Nephron progenitor cell (in vitro differentiated cells): ENCODE measurements at regions not wholly inside any gene's neighbourhood (a gene's known extent, or its start where the extent isn't known, plus 50 kb on each side); places are given as distances from the start of the nearest gene placed in this dataset.
"Not testable (repeated sequence)": the region's sequence is repeated elsewhere in the genome, so short reads cannot be mapped to it uniquely, and the experiment has no call there.

Experiments
- DNase-seq: peaks from one replicate; pipeline ENCODE4 v3.0.0; 2021
- H3K27ac Mint-ChIP-seq: 2 replicates; pipeline ENCODE4 v1.8.0; 2021; ENCODE audit warnings: mild to moderate bottlenecking, moderate library complexity, mixed read lengths
- H3K27me3 Mint-ChIP-seq: 2 replicates; pipeline ENCODE4 v1.8.0; 2021; ENCODE audit warnings: mild to moderate bottlenecking, low read depth, mixed read lengths; ENCODE audit not compliant: poor library complexity
- H3K36me3 Mint-ChIP-seq: 2 replicates; pipeline ENCODE4 v1.8.0; 2021; ENCODE audit warnings: low read depth, mixed read lengths
- H3K4me1 Mint-ChIP-seq: 2 replicates; pipeline ENCODE4 v1.8.0; 2021; ENCODE audit warnings: mixed read lengths
- H3K4me3 Mint-ChIP-seq: 2 replicates; pipeline ENCODE4 v1.8.0; 2021; ENCODE audit warnings: mild to moderate bottlenecking, moderate library complexity, mixed read lengths
- H3K9me3 Mint-ChIP-seq: 2 replicates; pipeline ENCODE4 v1.8.0; 2021; ENCODE audit warnings: mild to moderate bottlenecking, moderate library complexity, mixed read lengths
- TF ChIP-seq, protein P1 (sequence below): fragments of 200-600 bp; sonication (generic); IDR thresholded peaks from 2 replicates; pipeline ENCODE4 v1.5.0; 2021; ENCODE audit warnings: antibody characterized with exemption

DNA sequence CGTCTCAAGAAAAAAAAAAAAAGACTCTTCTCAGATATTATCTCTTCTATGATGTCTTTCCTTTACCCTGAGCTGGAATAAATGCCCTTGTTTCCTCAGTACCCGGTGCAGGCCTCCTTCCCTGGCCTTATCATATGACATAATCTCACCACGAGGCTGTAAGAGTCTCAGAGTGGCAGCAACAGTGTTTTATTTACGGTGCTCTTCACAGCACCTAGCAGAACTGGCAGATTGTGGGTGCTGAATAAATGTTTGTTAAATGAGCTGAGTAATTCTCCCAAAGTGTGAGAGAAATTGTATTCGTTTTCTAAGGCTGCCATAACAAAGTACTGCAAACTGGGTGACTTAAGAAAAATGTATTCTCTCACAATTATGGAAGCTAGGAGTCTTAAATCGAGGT, 82.8 kb upstream of the CD28 start:
- TF ChIP-seq, protein P1, sequence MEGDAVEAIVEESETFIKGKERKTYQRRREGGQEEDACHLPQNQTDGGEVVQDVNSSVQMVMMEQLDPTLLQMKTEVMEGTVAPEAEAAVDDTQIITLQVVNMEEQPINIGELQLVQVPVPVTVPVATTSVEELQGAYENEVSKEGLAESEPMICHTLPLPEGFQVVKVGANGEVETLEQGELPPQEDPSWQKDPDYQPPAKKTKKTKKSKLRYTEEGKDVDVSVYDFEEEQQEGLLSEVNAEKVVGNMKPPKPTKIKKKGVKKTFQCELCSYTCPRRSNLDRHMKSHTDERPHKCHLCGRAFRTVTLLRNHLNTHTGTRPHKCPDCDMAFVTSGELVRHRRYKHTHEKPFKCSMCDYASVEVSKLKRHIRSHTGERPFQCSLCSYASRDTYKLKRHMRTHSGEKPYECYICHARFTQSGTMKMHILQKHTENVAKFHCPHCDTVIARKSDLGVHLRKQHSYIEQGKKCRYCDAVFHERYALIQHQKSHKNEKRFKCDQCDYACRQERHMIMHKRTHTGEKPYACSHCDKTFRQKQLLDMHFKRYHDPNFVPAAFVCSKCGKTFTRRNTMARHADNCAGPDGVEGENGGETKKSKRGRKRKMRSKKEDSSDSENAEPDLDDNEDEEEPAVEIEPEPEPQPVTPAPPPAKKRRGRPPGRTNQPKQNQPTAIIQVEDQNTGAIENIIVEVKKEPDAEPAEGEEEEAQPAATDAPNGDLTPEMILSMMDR = no peak
- DNase-seq = no peak
- H3K36me3 Mint-ChIP-seq = no peaks in the 10 kb centered on the region
- no peak overlapping the region for H3K4me3 Mint-ChIP-seq
- no peaks in the 10 kb centered on the region for H3K27me3 Mint-ChIP-seq
- peaks cover 33% of the 10 kb centered on the region for H3K4me1 Mint-ChIP-seq
- peaks cover 22% of the 10 kb centered on the region for H3K9me3 Mint-ChIP-seq
- H3K27ac Mint-ChIP-seq = peak overlapping the region; percentile 57

DNA sequence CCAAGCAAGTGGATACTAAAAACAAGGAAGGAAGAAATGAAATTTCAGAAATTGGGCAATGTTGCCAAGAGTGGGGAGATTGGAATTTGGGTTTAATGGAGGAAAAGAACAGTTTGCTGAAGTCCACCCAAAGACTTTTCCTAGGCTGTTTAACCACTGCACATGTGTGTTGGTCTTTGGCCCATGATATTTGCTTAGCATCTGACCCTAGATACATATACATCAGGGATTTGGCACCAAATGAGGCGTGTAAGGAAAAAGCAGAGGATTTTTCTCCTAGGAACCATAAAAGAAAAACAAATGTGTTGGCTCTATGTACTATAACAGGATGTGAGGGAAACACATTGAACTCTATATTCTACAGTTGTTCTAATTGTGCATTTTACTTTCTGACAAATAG, 80.7 kb upstream of the CD28 start:
- no peaks in the 10 kb centered on the region for H3K27me3 Mint-ChIP-seq
- H3K36me3 Mint-ChIP-seq = no peaks in the 10 kb centered on the region
- no peak overlapping the region for H3K27ac Mint-ChIP-seq
- peaks cover 44% of the 10 kb centered on the region for H3K4me1 Mint-ChIP-seq
- peaks cover 9% of the 10 kb centered on the region for H3K9me3 Mint-ChIP-seq
- DNase-seq = no peak
- no peak overlapping the region for H3K4me3 Mint-ChIP-seq
- TF ChIP-seq, protein P1 = no peak

DNA sequence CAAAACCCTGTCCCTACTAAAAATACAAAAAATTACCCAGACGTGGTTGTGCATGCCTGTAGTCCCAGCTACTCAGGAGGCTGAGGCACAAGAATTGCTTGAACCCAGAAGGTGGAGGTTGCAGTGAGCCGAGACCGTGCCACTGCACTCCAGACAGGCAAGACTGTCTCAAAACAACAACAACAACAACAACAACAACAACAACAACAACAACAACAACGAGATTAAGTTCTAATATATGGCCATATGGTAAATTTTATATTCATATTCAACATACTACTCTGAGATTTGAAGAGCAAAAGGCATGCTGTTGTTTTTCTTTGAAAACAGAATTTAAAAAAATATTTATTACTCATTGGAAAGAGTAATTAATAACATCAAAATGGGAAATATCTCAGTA, 80.2 kb upstream of the CD28 start:
- H3K4me1 Mint-ChIP-seq = peaks cover 49% of the 10 kb centered on the region
- H3K27me3 Mint-ChIP-seq, H3K9me3 Mint-ChIP-seq, H3K27ac Mint-ChIP-seq, H3K36me3 Mint-ChIP-seq, DNase-seq, H3K4me3 Mint-ChIP-seq: not testable (repeated sequence)

DNA sequence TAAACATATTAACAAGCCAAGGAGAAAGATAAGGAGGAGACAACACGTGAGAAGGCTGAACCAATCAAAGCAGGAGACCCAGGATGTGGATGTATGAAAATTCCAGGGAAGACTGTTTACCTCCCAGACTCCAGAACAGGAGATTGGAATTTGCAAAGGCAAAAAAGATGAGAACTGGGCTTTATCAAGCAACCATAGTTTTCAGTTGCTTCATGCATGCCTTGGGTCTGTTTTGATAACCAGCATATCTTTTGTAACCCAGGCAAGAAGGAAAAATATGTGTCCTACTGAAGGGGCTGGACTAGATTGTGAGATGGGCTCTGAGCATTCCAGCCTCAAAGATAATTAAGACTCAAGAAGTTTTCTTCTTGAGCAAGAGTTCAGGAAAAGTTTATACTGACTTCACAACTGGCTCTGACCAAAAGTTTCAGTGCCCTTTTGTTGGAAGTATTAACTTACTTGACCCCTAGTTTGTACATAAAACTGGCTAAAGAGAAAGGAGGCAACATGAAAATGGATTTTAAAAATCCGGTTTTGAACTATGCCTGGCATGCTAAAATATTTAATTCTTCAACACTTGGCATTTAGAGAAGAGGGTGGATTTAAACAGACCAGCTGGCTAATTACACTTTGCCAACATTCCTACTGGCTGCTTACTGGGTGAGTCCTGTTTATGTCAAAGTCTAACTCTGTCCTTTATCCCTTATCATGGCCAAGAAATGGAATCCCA, 79.3 kb upstream of the CD28 start:
- no peaks in the 10 kb centered on the region for H3K36me3 Mint-ChIP-seq
- H3K27ac Mint-ChIP-seq = no peak overlapping the region
- no peaks in the 10 kb centered on the region for H3K27me3 Mint-ChIP-seq
- DNase-seq = no peak
- peaks cover 52% of the 10 kb centered on the region for H3K4me1 Mint-ChIP-seq
- TF ChIP-seq, protein P1 = no peak
- H3K4me3 Mint-ChIP-seq = no peak overlapping the region
- H3K9me3 Mint-ChIP-seq = no peaks in the 10 kb centered on the region

DNA sequence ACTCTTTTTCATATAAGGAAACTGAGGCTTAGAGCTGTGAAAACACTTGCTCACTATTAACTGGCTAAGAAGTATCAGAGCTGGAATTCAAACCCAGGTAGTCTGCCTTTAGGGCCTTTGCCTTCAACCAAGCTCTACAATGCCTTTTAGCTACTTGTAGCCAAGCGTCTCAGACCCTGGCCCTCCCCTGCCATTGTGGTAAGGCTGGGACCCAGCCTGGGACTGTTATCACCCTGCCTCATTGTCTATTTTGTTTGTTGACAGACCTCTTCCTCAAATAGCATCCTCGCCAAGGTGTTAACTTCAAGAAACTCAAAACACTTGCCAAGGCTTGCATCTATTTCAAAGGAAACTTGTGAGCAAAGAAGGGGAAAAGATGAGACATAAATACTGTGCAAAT, 76.7 kb upstream of the CD28 start:
- H3K27ac Mint-ChIP-seq = peak overlapping the region; percentile 95
- DNase-seq = no peak

DNA sequence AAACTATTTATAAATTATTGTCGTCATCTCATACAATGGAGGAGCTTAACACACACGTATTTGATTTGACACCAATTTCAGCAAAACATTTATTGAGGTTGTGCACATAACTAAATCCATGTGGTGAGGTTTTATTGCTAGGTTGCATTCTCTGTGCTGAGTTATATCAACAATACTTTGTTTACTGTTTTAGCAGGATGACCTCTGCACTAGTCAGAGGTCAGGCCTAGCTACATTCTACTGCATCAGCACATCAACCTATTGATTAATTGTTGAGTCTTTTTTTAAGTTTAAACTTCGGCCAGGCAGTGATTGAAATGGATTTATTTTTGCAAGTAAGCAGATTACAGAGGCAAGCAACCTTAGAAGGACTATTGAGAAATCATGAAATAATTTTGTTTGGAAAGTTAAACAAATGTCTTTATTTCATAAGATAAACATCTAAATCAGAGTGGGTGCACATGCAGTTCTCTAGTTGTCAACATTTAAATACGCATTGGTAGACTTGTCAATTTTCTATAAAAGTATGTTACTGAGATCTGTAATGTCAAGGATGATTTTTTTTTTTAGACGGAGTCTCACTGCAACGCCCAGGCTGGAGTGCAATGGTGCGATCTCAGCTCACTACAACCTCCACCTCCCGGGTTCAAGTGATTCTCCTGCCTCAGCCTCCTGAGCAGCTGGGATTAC, 75.2 kb upstream of the CD28 start:
- Mint-ChIP-seq H3K27ac (peak overlapping the region; percentile 14), H3K9me3 (no peaks in the 10 kb centered on the region), H3K4me1 (peaks cover 52% of the 10 kb centered on the region), H3K27me3 (peaks cover 5% of the 10 kb centered on the region), H3K36me3 (no peaks in the 10 kb centered on the region), H3K4me3 (no peak overlapping the region)
- no peak for DNase-seq
- TF ChIP-seq, protein P1 = no peak

More for the DNA sequence above, 76.7 kb upstream of the CD28 start:
- no peaks in the 10 kb centered on the region for H3K9me3 Mint-ChIP-seq
- TF ChIP-seq, protein P1 = no peak
- H3K4me3 Mint-ChIP-seq = no peak overlapping the region
- peaks cover 54% of the 10 kb centered on the region for H3K4me1 Mint-ChIP-seq
- H3K27me3 Mint-ChIP-seq = peaks cover 2% of the 10 kb centered on the region
- no peaks in the 10 kb centered on the region for H3K36me3 Mint-ChIP-seq
